ENCODE measurements at regions not wholly inside any gene's neighbourhood (a gene's known extent, or its start where the extent isn't known, plus 50 kb on each side); places are given as distances from the start of the nearest gene placed in this dataset.
"Not testable (repeated sequence)": the region's sequence is repeated elsewhere in the genome, so short reads cannot be mapped to it uniquely, and the experiment has no call there.

DNA sequence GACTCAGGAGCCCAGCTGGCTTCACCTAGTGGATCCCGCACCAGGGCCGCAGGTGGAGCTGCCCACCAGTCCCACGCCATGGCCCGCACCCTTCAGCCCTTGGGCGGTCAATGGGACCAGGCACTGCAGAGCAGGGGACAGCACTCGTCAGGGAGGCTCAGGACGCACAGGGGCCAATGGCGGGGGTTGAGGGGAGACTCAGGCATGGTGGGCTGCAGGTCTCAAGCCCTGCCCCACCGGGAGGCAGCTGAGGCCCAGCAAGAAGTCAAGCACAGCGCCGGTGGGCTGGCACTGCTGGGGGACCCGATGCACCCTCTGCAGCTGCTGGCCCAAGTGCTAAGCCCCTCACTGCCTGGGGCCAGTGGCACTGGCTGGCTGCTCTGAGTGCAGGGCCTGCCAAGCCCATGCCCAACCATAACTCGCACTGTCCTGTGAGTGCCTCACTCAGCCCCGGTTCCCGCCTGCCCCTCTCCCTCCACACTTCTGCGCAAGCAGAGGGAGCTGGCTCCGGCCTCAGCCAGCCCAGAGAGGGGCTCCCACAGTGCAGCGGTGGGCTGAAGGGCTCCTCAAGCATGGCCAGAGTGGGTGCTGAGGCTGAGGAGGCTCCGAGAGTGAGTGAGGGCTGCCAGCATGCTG lies 111.7 kb upstream of the PGR start:
- H3K27me3 ChIP-seq = no peaks in the 10 kb centered on the region
- H3K9me3 ChIP-seq = no peaks in the 10 kb centered on the region
- no peak for DNase-seq
- no peak overlapping the region for H3K27ac ChIP-seq
- H3K4me3 ChIP-seq = no peak overlapping the region
- no peaks in the 10 kb centered on the region for H3K4me1 ChIP-seq
- intact Hi-C loops (cut with DNase I; ENCODE audit: low total_unique reads) = no loop called here
- WGBS, 2 donors = 90 to 92% methylated on average over 6 to 19 of the region's 19 CpGs
- H3K36me3 ChIP-seq (ENCODE audit: low read depth, missing control alignments) = no peaks in the 10 kb centered on the region
- TF ChIP-seq CTCF (IDR thresholded peaks at IDR 0.05) (no peak), POLR2A (IDR thresholded peaks at IDR 0.05) (no peak)

DNA sequence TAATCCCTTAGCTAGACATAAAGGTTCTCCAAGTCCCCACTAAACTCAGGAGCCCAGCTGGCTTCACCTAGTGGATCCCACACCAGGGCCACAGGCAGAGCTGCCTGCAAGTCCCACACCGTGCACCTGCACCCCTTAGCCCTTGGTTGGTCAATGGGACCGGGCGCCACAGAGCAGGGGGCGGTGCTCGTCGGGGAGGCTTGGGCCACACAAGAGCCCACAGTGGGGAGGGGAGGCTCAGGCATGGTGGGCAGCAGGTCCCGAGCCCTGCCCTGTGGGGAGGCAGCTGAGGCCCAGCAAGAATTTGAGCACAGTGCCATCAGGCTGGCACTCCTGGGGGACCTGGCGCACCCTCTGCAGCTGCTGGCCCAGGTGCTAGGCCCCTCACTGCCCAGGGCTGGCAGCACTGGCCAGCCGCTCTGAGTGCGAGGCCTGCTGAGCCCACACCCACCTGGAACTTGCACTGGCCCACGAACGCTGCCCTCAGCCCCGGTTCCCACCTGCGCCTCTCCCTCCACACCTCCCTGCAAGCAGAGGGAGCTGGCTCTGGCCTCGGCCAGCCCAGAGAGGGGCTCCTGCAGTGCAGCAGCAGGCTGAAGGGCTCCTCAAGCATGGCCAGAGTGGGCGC lies 101.7 kb upstream of the PGR start:
- intact Hi-C loops (cut with DNase I; ENCODE audit: low total_unique reads); H3K9me3 ChIP-seq; H3K27ac ChIP-seq; H3K4me1 ChIP-seq; H3K4me3 ChIP-seq; H3K36me3 ChIP-seq (ENCODE audit: low read depth, missing control alignments); DNase-seq; H3K27me3 ChIP-seq: not testable (repeated sequence)
- WGBS, 2 donors = 93 to 96% methylated on average over 7 to 16 of the region's 16 CpGs

GRCh38 chr11:101226617-101227016 lies 97.0 kb upstream of the PGR start:
- no peaks in the 10 kb centered on the region for H3K27me3 ChIP-seq
- TF ChIP-seq POLR2A (IDR thresholded peaks at IDR 0.05) (no peak), CTCF (IDR thresholded peaks at IDR 0.05) (no peak)
- 67 to 75% methylated on average over 5 of the region's 5 CpGs for WGBS, 2 donors
- intact Hi-C loops (cut with DNase I; ENCODE audit: low total_unique reads) = no loop called here
- no peaks in the 10 kb centered on the region for H3K4me1 ChIP-seq
- H3K36me3 ChIP-seq (ENCODE audit: low read depth, missing control alignments) = no peaks in the 10 kb centered on the region
- no peaks in the 10 kb centered on the region for H3K9me3 ChIP-seq
- no peak overlapping the region for H3K4me3 ChIP-seq
- no peak overlapping the region for H3K27ac ChIP-seq
- DNase-seq = no peak

- Histone ChIP-seq H3K27ac (no peak overlapping the region), H3K9me3 (no peaks in the 10 kb centered on the region), H3K36me3 (ENCODE audit: low read depth, missing control alignments) (no peaks in the 10 kb centered on the region), H3K4me1 (no peaks in the 10 kb centered on the region), H3K27me3 (no peaks in the 10 kb centered on the region), H3K4me3 (no peak overlapping the region)
- no peak for DNase-seq
- intact Hi-C loops (cut with DNase I; ENCODE audit: low total_unique reads) = no loop called here
- WGBS, 2 donors = 60 to 72% methylated on average over 1 to 2 of the region's 2 CpGs
- TF ChIP-seq CTCF (IDR thresholded peaks at IDR 0.05) = no peak
Observed at GRCh38 chr11:101224221-101224620, 94.6 kb upstream of the PGR start.

GRCh38 chr11:101218091-101218490 lies 88.5 kb upstream of the PGR start:
- H3K36me3 ChIP-seq (ENCODE audit: low read depth, missing control alignments); H3K4me3 ChIP-seq; H3K27ac ChIP-seq; DNase-seq; H3K4me1 ChIP-seq; intact Hi-C loops (cut with DNase I; ENCODE audit: low total_unique reads); H3K27me3 ChIP-seq; H3K9me3 ChIP-seq: not testable (repeated sequence)
- 51 to 61% methylated on average over 2 of the region's 2 CpGs for WGBS, 2 donors

- H3K27ac ChIP-seq; H3K9me3 ChIP-seq; H3K27me3 ChIP-seq; DNase-seq; H3K4me3 ChIP-seq; H3K4me1 ChIP-seq; H3K36me3 ChIP-seq (ENCODE audit: low read depth, missing control alignments); intact Hi-C loops (cut with DNase I; ENCODE audit: low total_unique reads): not testable (repeated sequence)
- 56 to 68% methylated on average over 1 of the region's 1 CpG for WGBS, 2 donors
Observed at GRCh38 chr11:101216091-101216490, 86.5 kb upstream of the PGR start.

All from testis (tissue), 2 donors.